Parathyroid adenoma (tissue), 2 donors: ENCODE measurements at regions not wholly inside any gene's neighbourhood (a gene's known extent, or its start where the extent isn't known, plus 50 kb on each side); places are given as distances from the start of the nearest gene placed in this dataset.

ENCODE experiments used
- H2AFZ ChIP-seq: fragments of 300-600 bp; sonication (generic); one replicate; pipeline ENCODE4 v1.7.0; 2017; ENCODE audit warnings: antibody characterized with exemption, mild to moderate bottlenecking
- H3K27ac ChIP-seq: fragments of 300-600 bp; sonication (generic); one replicate; pipeline ENCODE4 v1.7.0; 2017
- H3K27me3 ChIP-seq: fragments of 300-600 bp; sonication (generic); one replicate; pipeline ENCODE4 v1.7.0; 2017; ENCODE audit warnings: low read length; ENCODE audit not compliant: control insufficient read depth, insufficient read depth
- H3K36me3 ChIP-seq: fragments of 300-600 bp; sonication (generic); one replicate; pipeline ENCODE4 v1.7.0; 2017; ENCODE audit warnings: low read length; ENCODE audit not compliant: control insufficient read depth, insufficient read depth
- H3K4me1 ChIP-seq: fragments of 300-600 bp; sonication (generic); one replicate; pipeline ENCODE4 v1.7.0; 2017; ENCODE audit warnings: control low read depth
- H3K4me2 ChIP-seq: fragments of 300-600 bp; sonication (generic); one replicate; pipeline ENCODE4 v1.7.0; 2017; ENCODE audit warnings: low read length
- H3K4me3 ChIP-seq: fragments of 300-600 bp; sonication (generic); one replicate; pipeline ENCODE4 v1.7.0; 2017; ENCODE audit warnings: low read depth, low read length
- H3K79me2 ChIP-seq: fragments of 300-600 bp; sonication (generic); one replicate; pipeline ENCODE4 v1.7.0; 2017; ENCODE audit warnings: control low read depth
- H3K9ac ChIP-seq: fragments of 300-600 bp; sonication (generic); one replicate; pipeline ENCODE4 v1.7.0; 2017; ENCODE audit warnings: mild to moderate bottlenecking
- H3K9me3 ChIP-seq: fragments of 300-600 bp; sonication (generic); one replicate; pipeline ENCODE4 v1.7.0; 2017; ENCODE audit warnings: low read length; ENCODE audit not compliant: control insufficient read depth
- TF ChIP-seq, protein P1 (sequence below): fragments of 300-600 bp; sonication (generic); IDR thresholded peaks from one replicate; pipeline ENCODE4 v1.7.0; 2017; ENCODE audit warnings: antibody characterized with exemption, mild to moderate bottlenecking
- donor health status: primary hyperparathyroidism.

DNA sequence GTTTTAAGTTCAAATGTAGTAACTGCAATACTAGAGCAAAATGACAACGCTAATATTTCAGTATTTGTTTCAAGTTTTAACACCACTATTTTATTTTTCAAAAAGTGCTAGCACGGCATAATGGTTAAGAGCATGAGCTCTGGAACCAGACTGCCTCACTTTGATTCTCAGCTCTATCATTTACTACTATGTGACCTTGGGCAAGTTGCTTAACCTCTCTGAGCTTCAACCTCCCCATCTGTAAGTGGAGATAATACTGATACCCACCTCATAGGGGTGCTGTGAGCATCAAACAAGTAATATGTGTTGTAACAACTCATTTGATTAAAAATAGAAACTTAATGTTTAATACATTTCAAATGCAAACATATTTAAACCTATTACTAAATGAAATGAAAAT is 115.4 kb upstream of the NPHP3 start:
- TF ChIP-seq, protein P1, sequence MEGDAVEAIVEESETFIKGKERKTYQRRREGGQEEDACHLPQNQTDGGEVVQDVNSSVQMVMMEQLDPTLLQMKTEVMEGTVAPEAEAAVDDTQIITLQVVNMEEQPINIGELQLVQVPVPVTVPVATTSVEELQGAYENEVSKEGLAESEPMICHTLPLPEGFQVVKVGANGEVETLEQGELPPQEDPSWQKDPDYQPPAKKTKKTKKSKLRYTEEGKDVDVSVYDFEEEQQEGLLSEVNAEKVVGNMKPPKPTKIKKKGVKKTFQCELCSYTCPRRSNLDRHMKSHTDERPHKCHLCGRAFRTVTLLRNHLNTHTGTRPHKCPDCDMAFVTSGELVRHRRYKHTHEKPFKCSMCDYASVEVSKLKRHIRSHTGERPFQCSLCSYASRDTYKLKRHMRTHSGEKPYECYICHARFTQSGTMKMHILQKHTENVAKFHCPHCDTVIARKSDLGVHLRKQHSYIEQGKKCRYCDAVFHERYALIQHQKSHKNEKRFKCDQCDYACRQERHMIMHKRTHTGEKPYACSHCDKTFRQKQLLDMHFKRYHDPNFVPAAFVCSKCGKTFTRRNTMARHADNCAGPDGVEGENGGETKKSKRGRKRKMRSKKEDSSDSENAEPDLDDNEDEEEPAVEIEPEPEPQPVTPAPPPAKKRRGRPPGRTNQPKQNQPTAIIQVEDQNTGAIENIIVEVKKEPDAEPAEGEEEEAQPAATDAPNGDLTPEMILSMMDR = no peak
- no peaks in the 10 kb centered on the region for H3K79me2 ChIP-seq
- H3K4me3 ChIP-seq = no peak overlapping the region

DNA sequence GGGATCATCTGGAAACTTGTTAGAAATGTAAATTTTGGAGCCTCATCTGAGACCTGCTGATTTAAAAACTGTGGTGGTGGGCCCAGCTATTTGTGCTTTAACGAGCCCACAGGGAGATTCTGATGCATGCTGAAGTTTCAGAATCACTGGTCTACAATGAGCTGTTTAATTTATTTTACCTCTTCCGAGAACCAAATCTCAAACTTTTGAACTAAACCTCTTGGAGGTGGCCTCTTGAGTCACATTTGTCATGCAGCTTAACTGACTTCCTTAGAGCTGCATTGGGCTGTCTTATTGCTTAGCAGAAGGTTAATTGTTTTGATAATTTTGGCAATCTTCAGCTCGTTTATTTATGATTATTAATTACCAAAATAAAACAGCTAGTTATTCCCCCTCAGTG is 112.1 kb upstream of the NPHP3 start:
- Histone ChIP-seq H3K4me1 (no peaks in the 10 kb centered on the region), H3K27ac (no peak overlapping the region), H2AFZ (no peak overlapping the region), H3K9ac (no peak overlapping the region), H3K9me3 (no peaks in the 10 kb centered on the region), H3K36me3 (no peaks in the 10 kb centered on the region), H3K79me2 (no peaks in the 10 kb centered on the region), H3K4me2 (no peak overlapping the region), H3K27me3 (no peaks in the 10 kb centered on the region), H3K4me3 (no peak overlapping the region)
- TF ChIP-seq, protein P1 = no peak

More for the DNA sequence above, 115.4 kb upstream of the NPHP3 start:
- Histone ChIP-seq H2AFZ (no peak overlapping the region), H3K36me3 (no peaks in the 10 kb centered on the region), H3K4me2 (no peak overlapping the region), H3K9me3 (no peaks in the 10 kb centered on the region), H3K27ac (no peak overlapping the region), H3K27me3 (no peaks in the 10 kb centered on the region), H3K9ac (no peak overlapping the region), H3K4me1 (no peaks in the 10 kb centered on the region)

DNA sequence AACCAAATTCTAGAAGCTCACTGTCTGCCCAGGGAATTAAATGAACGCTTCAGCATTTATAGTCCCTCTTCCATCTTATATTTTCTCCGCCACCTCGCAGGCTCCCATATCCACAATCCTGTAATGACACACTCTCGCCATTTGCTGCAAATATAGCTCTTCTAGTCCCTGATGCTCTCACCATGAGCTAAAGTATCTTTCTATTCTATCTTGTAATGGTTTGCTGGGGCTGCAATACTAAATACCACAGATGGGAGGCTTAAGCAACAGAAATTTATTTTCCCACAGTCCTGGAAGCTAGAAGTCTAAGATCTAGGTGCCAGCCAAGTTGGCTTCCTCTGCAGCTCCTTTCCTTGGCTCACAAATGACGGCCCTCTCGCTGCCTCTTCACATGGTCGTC is 106.9 kb upstream of the NPHP3 start:
- Histone ChIP-seq H3K4me1 (no peaks in the 10 kb centered on the region), H3K9me3 (no peaks in the 10 kb centered on the region), H2AFZ (no peak overlapping the region), H3K4me3 (no peak overlapping the region), H3K27ac (no peak overlapping the region), H3K27me3 (no peaks in the 10 kb centered on the region), H3K79me2 (no peaks in the 10 kb centered on the region), H3K4me2 (no peak overlapping the region), H3K9ac (no peak overlapping the region), H3K36me3 (no peaks in the 10 kb centered on the region)
- TF ChIP-seq, protein P1 = no peak

DNA sequence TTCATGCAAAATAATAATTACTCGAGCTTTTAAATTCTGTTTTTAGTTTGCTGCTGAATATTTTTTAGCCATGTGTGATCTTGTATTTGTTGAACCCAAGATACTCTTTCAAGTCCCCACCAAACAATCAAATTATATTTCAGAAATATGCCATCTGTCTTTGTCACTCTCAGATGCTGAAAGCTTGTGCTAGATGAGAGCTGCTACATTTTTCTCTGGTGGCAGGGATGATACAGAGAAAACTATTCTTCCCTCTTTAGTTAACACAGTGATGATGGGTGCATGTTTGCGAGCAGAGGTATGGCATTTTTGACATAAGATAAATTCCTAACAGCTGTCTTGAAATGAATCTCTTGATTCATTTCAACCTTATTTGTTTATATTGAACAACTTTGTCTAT is 100.6 kb upstream of the NPHP3 start:
- no peak overlapping the region for H2AFZ ChIP-seq
- TF ChIP-seq, protein P1 = no peak

DNA sequence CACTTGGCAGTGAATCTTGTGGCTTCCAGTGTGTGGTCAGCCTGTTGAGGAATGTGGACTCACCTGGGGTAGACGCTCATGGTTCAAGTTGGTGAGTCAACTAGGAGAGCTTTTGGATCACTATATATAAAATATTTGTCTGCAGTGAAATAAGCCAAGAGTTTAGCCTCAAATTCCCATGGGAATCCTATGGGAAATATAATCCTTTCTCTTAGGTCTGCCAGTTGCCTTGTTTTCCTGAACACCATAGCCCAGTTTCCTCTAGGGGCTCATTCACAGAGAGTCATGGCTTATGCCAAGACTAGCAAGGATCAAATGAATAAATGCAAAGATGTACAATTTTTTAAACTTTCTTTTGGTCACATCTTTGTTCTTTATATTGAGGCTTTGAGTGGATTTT is 100.1 kb upstream of the NPHP3 start:
- Histone ChIP-seq H3K36me3 (no peaks in the 10 kb centered on the region), H3K4me1 (no peaks in the 10 kb centered on the region), H2AFZ (no peak overlapping the region), H3K27me3 (no peaks in the 10 kb centered on the region), H3K27ac (no peak overlapping the region), H3K9ac (no peak overlapping the region), H3K79me2 (no peaks in the 10 kb centered on the region), H3K4me3 (no peak overlapping the region), H3K4me2 (no peak overlapping the region), H3K9me3 (no peaks in the 10 kb centered on the region)
- TF ChIP-seq, protein P1 = no peak

More for the DNA sequence above, 100.6 kb upstream of the NPHP3 start:
- H3K79me2 ChIP-seq = no peaks in the 10 kb centered on the region
- H3K4me2 ChIP-seq = no peak overlapping the region
- no peak overlapping the region for H3K27ac ChIP-seq
- H3K9ac ChIP-seq = no peak overlapping the region
- no peaks in the 10 kb centered on the region for H3K9me3 ChIP-seq
- H3K4me3 ChIP-seq = no peak overlapping the region
- no peaks in the 10 kb centered on the region for H3K36me3 ChIP-seq
- H3K27me3 ChIP-seq = no peaks in the 10 kb centered on the region
- no peaks in the 10 kb centered on the region for H3K4me1 ChIP-seq
